Adrenal gland (tissue), 9 donors: ENCODE measurements at regions not wholly inside any gene's neighbourhood (a gene's known extent, or its start where the extent isn't known, plus 50 kb on each side); places are given as distances from the start of the nearest gene placed in this dataset.

Experiments used
- DNase-seq, 7 donors: peaks; one replicate each; pipeline ENCODE4 v3.0.0-alpha.2; 2019 to 2020
- H3K27ac ChIP-seq, 5 donors: fragments of 200-600 bp; sonication (generic) in 4 of 5; 1 replicate in 3 of 5; 2 replicates in 2 of 5; pipeline versions ENCODE4 v1.5.1 to v1.8.0; 2016 to 2020; ENCODE audit warnings: mild to moderate bottlenecking in 1 of 5
- H3K27me3 ChIP-seq: fragments of 200-600 bp; 2 replicates; pipeline ENCODE4 v1.8.0; 2021
- H3K36me3 ChIP-seq, 2 donors: fragments of 200-600 bp; replicated peaks in 1 of 2; 1 replicate in 1 of 2; 2 replicates in 1 of 2; pipeline versions ENCODE4 v1.5.1 to v1.8.0; 2018 to 2022
- H3K4me1 ChIP-seq, 2 donors: fragments of 200-600 bp; replicated peaks in 1 of 2; 1 replicate in 1 of 2; 2 replicates in 1 of 2; pipeline versions ENCODE4 v1.5.1 to v1.8.0; 2018 to 2021
- H3K4me3 ChIP-seq, 4 donors: fragments of 200-600 bp; sonication (generic) in 3 of 4; one replicate each; pipeline ENCODE4 v1.5.1; 2016 to 2018
- H3K9me3 ChIP-seq, 3 donors: fragments of 200-600 bp; sonication (generic) in 1 of 3; replicated peaks in 1 of 3; 1 replicate in 2 of 3; 2 replicates in 1 of 3; pipeline versions ENCODE4 v1.5.1 to v1.8.0; 2016 to 2021
- POLR2A ChIP-seq, 2 donors: fragments of 450-650 bp; IDR thresholded peaks; one replicate each; pipeline ENCODE4 v1.6.1; 2017; ENCODE audit warnings: antibody characterized with exemption in 2 of 2, mild to moderate bottlenecking in 2 of 2, moderate library complexity in 1 of 2
- WGBS, 4 donors: extraction: QIAGEN DNeasy Blood & Tissue Kit in 2 of 4; methylation state at CpG; one replicate each; pipeline versions ENCODE4 v1.1.5 to v1.1.7; 2013 to 2017; 5-methylcytosine and 5-hydroxymethylcytosine counted together
- intact Hi-C, 2 donors: fragments of 100-400 bp; cut with DNase I; formaldehyde crosslinking; loops; one replicate each; pipeline versions ENCODE4 v1.14.1 to v1.15.0; 2022 to 2023
- TF ChIP-seq, protein P1 (sequence below), 6 experiments: fragments of 450-650 bp in 4 of 6; fragments of 200-600 bp in 2 of 6; sonication (generic) in 1 of 6; IDR thresholded peaks; 1 replicate in 5 of 6; 2 replicates in 1 of 6; pipeline versions ENCODE4 v1.5.1 to v1.8.0; 2016 to 2021; ENCODE audit warnings: antibody characterized with exemption in 6 of 6, mild to moderate bottlenecking in 2 of 6, moderate library complexity in 1 of 6
- donor health status: healthy with polysubstance abuse.
- donor health status: Bipolar disorder and iron deficiency.
- donor health status: DM: yes; HTN: yes; CAD: no.
- donor health status: DM: no; HTN: no; CAD: no.
- donor health status: DM: no; HTN: no; CAD: no.

DNA sequence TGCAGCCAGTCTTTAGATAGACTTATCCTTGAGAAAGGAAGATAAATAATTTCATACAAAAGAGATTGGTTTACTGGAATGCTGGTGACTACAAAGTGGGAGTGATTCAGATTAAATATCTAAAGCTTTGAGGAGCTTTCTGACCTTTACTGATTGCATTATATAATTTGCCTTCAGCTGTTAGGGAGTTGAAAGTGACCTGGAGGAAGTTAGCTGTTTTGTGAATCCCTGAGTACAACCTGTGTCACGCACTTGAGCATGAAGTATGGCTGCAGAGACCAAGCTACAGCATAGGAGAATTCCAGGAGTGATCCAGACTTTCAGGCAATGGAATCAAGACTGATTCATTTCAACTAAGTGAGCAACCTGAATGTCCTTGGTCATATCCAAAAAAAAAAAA is 1848.3 kb upstream of the RAG2 start:
- no peaks in the 10 kb centered on the region for H3K9me3 ChIP-seq
- TF ChIP-seq, protein P1, sequence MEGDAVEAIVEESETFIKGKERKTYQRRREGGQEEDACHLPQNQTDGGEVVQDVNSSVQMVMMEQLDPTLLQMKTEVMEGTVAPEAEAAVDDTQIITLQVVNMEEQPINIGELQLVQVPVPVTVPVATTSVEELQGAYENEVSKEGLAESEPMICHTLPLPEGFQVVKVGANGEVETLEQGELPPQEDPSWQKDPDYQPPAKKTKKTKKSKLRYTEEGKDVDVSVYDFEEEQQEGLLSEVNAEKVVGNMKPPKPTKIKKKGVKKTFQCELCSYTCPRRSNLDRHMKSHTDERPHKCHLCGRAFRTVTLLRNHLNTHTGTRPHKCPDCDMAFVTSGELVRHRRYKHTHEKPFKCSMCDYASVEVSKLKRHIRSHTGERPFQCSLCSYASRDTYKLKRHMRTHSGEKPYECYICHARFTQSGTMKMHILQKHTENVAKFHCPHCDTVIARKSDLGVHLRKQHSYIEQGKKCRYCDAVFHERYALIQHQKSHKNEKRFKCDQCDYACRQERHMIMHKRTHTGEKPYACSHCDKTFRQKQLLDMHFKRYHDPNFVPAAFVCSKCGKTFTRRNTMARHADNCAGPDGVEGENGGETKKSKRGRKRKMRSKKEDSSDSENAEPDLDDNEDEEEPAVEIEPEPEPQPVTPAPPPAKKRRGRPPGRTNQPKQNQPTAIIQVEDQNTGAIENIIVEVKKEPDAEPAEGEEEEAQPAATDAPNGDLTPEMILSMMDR (IDR thresholded peaks at IDR 0.05) = no peak
- H3K27me3 ChIP-seq = no peaks in the 10 kb centered on the region
- intact Hi-C loops = no loop called here
- no peak overlapping the region for H3K4me3 ChIP-seq
- no peak for DNase-seq
- no peaks in the 10 kb centered on the region for H3K36me3 ChIP-seq
- no peaks in the 10 kb centered on the region for H3K4me1 ChIP-seq
- H3K27ac ChIP-seq = no peak overlapping the region
- WGBS, 4 donors = 59 to 79% (median 61%) methylated on average over 1 of the region's 1 CpG

DNA sequence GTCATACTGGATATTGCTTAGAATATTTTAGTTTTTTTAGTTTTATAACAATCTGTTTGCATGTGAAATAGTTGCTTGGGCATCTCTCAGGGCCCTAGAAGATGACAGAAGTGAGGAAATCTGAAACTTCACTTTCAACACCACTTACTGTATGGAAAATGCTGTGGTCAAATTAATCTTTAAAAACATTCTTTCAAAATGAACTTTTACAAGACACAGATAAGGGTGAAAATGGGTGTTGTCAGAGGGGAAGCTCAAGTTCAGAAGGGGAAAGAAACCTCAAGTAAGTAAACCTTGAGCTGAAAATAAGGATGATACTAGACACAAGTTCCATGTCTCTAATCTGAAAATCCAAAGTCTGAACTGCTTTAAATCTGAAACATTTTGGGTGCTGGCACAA is 1840.1 kb upstream of the RAG2 start:
- TF ChIP-seq POLR2A (IDR thresholded peaks at IDR 0.05) = no peak
- TF ChIP-seq, protein P1 (IDR thresholded peaks at IDR 0.05) = no peak
- Histone ChIP-seq H3K36me3 (no peaks in the 10 kb centered on the region), H3K27ac (no peak overlapping the region), H3K4me1 (no peaks in the 10 kb centered on the region), H3K27me3 (no peaks in the 10 kb centered on the region), H3K4me3 (no peak overlapping the region), H3K9me3 (peaks cover 0 to 7% (median 0%) of the 10 kb centered on the region in 3 donors)
- intact Hi-C loops = no loop called here
- DNase-seq = no peak

GRCh38 chr11:38425578-38425977 is 1827.5 kb upstream of the RAG2 start:
- H3K4me1 ChIP-seq = no peaks in the 10 kb centered on the region
- TF ChIP-seq, protein P1 (IDR thresholded peaks at IDR 0.05) = no peak
- no peak for TF ChIP-seq POLR2A (IDR thresholded peaks at IDR 0.05)
- intact Hi-C loops = no loop called here
- no peaks in the 10 kb centered on the region for H3K27me3 ChIP-seq
- 74 to 89% (median 79%) methylated on average over 3 of the region's 3 CpGs for WGBS, 4 donors
- no peaks in the 10 kb centered on the region for H3K9me3 ChIP-seq
- H3K4me3 ChIP-seq = no peak overlapping the region
- no peak overlapping the region for H3K27ac ChIP-seq
- DNase-seq = no peak
- H3K36me3 ChIP-seq = no peaks in the 10 kb centered on the region

DNA sequence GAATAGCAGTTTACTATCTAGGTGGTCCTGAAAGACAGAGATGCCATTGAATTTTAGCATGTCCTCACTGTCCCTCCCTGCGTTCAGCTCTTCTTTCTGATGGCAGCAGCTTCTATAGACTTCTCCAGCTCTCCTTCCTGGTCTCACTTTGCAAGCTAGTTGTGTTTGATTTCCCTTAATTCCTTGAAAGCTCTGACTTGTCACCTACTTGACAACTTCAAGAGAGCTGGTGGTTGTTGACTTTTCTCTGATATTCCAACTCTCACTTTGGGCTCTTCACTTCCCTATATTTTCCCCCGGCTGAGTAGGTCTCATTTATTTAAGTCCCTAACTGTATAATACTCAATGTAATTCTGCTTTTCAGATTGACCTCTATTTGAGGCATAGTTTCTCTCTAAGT is 1825.0 kb upstream of the RAG2 start:
- WGBS, 4 donors = 67 to 89% (median 74%) methylated on average over 2 of the region's 2 CpGs

More for the DNA sequence above, 1825.0 kb upstream of the RAG2 start:
- no peaks in the 10 kb centered on the region for H3K36me3 ChIP-seq
- no peaks in the 10 kb centered on the region for H3K4me1 ChIP-seq
- H3K9me3 ChIP-seq = no peaks in the 10 kb centered on the region
- H3K4me3 ChIP-seq = no peak overlapping the region
- TF ChIP-seq POLR2A (IDR thresholded peaks at IDR 0.05) = no peak
- TF ChIP-seq, protein P1 (IDR thresholded peaks at IDR 0.05) = no peak
- H3K27ac ChIP-seq = no peak overlapping the region
- DNase-seq = no peak
- H3K27me3 ChIP-seq = no peaks in the 10 kb centered on the region
- intact Hi-C loops = no loop called here
